Activated CD8-positive, alpha-beta T cell treated with anti-CD3 and anti-CD28 coated beads, Interleukin-2, amount 10 ng/mL, durations not matched to agents 7 days and 5 days (primary cell): ENCODE measurements at regions not wholly inside any gene's neighbourhood (a gene's known extent, or its start where the extent isn't known, plus 50 kb on each side); places are given as distances from the start of the nearest gene placed in this dataset.

Experiments used
- ATAC-seq: fragments of 150-1000 bp; cut with Tn5 transposase; one replicate; pipeline ENCODE4 v1.10.0; 2021; ENCODE audit warnings: moderate library complexity
- CTCF ChIA-PET: fragments of 350-600 bp; sonication (Branson Sonifier 250); formaldehyde crosslinking; loops from one replicate; lab custom pipeline; 2021; ENCODE audit warnings: antibody characterized with exemption; lab: Charles Lee
- POLR2A ChIA-PET: fragments of 350-600 bp; sonication (Branson Sonifier 250); formaldehyde crosslinking; loops from one replicate; lab custom pipeline; 2021; ENCODE audit warnings: antibody characterized with exemption; lab: Charles Lee
- DNase-seq: peaks from one replicate; pipeline ENCODE4 v3.0.0-alpha.2; 2020
- H3K27ac Mint-ChIP-seq: one replicate; pipeline ENCODE4 v1.8.0; 2021; ENCODE audit warnings: mild to moderate bottlenecking, mixed read lengths
- H3K27me3 Mint-ChIP-seq: one replicate; pipeline ENCODE4 v1.8.0; 2021; ENCODE audit warnings: low read depth, mixed read lengths
- H3K36me3 Mint-ChIP-seq: one replicate; pipeline ENCODE4 v1.8.0; 2021; ENCODE audit warnings: low read depth, mixed read lengths
- H3K4me1 Mint-ChIP-seq: one replicate; pipeline ENCODE4 v1.8.0; 2021; ENCODE audit warnings: low read depth, mixed read lengths
- H3K4me3 Mint-ChIP-seq: one replicate; pipeline ENCODE4 v1.8.0; 2021; ENCODE audit warnings: mild to moderate bottlenecking, mixed read lengths
- H3K9me3 Mint-ChIP-seq: one replicate; pipeline ENCODE4 v1.8.0; 2022; ENCODE audit warnings: mixed read lengths; ENCODE audit not compliant: insufficient read depth

DNA sequence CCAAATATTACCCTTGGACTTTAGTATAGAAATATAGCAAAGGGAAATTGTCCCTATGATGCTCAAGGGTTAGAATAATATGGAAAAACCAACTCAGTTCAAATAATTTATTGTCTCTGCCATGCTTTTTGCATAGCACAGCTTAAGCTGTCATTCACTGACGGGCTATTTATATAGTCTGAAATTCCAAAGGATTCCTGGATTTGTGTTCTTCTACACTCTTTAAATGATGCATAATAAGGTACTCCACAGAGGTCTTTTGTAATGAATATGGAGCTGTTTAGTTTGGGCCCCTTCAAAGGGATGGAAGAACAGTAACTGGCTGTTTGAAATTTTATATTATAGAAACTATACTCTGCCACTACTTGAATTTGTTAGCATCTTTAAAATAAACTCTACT is 276.6 kb upstream of the FERD3L start:
- Mint-ChIP-seq H3K9me3 (peaks cover 5% of the 10 kb centered on the region), H3K4me3 (no peak overlapping the region), H3K27ac (no peak overlapping the region), H3K36me3 (no peaks in the 10 kb centered on the region), H3K27me3 (no peaks in the 10 kb centered on the region), H3K4me1 (peaks cover 6% of the 10 kb centered on the region)
- ChIA-PET POLR2A (no interaction called here), CTCF (no interaction called here)
- ATAC-seq: no peak
- DNase-seq: no peak

DNA sequence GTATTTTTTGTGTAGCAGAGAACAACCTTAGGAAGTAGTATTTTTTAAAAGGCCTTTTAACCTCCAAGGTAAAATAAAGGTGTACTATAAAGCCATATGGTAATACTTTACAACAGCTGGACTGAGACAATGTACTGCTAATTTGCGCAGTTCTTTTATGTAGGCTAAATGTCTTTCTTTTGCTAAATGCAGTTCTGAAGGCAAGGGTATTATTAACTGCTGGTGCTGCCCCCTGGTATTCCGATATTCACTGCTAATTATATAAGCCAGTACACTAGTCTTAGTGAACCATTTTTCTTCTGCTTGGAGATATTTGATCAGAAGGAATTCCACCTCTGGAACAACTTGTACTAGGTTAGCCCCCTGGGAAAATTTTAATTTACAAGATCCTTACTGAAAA is 272.0 kb upstream of the FERD3L start:
- H3K27ac Mint-ChIP-seq: no peak overlapping the region
- ATAC-seq: no peak
- ChIA-PET CTCF (no interaction called here), POLR2A (no interaction called here)
- DNase-seq: no peak
- no peak overlapping the region for H3K4me3 Mint-ChIP-seq
- peaks cover 5% of the 10 kb centered on the region for H3K9me3 Mint-ChIP-seq
- no peaks in the 10 kb centered on the region for H3K36me3 Mint-ChIP-seq
- H3K27me3 Mint-ChIP-seq: no peaks in the 10 kb centered on the region
- H3K4me1 Mint-ChIP-seq: peaks cover 6% of the 10 kb centered on the region

DNA sequence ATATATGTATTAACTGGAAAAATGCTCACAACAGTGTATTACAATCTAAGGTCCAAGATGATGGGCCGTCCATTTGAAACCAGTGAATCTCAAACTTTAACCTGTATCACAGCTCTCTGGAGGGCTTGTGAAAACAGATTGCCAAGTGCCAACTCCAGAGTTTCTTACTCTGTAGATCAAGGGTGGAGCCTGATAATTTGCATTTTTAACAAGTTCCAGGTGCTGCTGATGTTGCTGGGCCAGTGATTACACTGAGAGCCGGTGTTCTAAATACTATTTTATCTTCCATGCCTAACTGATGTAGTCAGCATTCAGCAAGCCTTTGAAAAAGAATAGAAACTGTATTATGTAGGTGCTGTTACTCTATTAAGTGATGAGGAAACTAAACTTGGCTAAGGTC is 269.9 kb upstream of the FERD3L start:
- peaks cover under 1% of the 10 kb centered on the region for H3K4me1 Mint-ChIP-seq
- H3K4me3 Mint-ChIP-seq: no peak overlapping the region
- H3K27me3 Mint-ChIP-seq: no peaks in the 10 kb centered on the region
- no peak for DNase-seq
- ChIA-PET CTCF (no interaction called here), POLR2A (no interaction called here)
- ATAC-seq: no peak
- H3K9me3 Mint-ChIP-seq: no peaks in the 10 kb centered on the region
- H3K36me3 Mint-ChIP-seq: no peaks in the 10 kb centered on the region
- no peak overlapping the region for H3K27ac Mint-ChIP-seq

DNA sequence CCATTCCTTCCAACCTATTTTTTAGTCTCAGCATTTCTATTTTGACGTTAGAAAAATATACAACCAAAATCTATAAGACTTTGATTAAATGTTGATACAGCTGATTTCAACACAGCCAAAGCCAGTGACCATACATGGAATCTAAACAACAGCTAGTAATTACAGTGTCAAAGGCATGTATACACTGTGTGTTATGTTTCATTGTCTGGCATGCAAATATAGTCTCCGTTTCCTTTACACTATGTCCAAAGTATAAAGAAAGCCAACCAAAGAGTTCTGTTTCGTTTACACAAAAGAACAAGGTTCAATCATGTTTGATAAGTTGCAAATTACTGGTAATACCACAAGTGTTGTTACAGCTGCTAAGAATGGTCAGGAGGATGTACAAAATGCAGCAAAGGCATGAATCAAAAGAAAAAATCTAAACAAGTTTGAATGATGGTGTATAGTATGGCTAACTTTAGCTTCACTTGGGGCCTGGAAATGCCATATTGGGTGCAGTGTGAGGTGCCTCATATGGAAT is 268.3 kb upstream of the FERD3L start:
- POLR2A ChIA-PET: no interaction called here
- Mint-ChIP-seq H3K27me3 (no peaks in the 10 kb centered on the region), H3K4me1 (no peaks in the 10 kb centered on the region), H3K36me3 (no peaks in the 10 kb centered on the region), H3K9me3 (no peaks in the 10 kb centered on the region), H3K27ac (no peak overlapping the region), H3K4me3 (no peak overlapping the region)
- no peak for ATAC-seq
- CTCF ChIA-PET: no interaction called here
- DNase-seq: no peak

DNA sequence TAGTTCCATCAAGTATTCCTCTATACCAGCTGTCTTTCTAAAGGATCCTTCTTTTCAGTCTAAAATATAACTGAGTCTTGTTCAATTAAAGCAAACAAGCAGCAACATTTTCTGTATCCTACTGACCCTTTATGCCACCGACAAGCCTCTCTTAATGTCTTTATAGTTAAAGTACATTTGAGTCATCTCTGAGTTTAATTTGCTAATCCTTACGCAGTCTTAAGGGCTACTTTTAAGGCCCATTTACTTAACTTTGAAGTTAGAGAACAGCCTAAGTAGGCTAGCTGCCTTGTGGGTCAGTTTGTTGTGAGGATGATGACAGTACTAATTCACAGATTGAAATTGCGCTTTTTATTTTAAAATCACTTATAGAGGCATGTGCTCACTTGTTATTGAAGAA is 265.5 kb upstream of the FERD3L start:
- no peaks in the 10 kb centered on the region for H3K4me1 Mint-ChIP-seq
- no peak overlapping the region for H3K27ac Mint-ChIP-seq
- no peaks in the 10 kb centered on the region for H3K9me3 Mint-ChIP-seq
- ChIA-PET POLR2A (no interaction called here), CTCF (no interaction called here)
- DNase-seq: no peak
- no peak for ATAC-seq
- no peaks in the 10 kb centered on the region for H3K27me3 Mint-ChIP-seq
- H3K4me3 Mint-ChIP-seq: no peak overlapping the region
- H3K36me3 Mint-ChIP-seq: no peaks in the 10 kb centered on the region

DNA sequence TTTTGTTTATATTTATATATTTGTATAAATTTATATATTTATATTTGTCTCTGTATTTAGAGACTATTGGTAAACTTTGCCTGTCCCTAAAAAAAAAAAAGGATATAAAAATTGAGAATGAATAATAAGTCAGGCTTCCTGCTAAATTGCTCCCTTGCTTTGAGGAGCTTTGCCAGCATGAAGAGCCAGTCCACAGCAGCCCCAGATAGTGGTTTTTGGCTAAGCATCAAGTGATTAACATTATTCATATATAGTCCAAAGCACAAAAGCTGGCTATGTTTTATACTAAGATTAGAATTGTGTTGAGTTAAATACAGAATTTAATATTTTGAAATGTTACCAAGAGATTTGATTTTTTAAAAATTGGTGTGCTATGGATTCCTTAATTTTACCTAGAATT is 264.9 kb upstream of the FERD3L start:
- CTCF ChIA-PET: no interaction called here
- POLR2A ChIA-PET: no interaction called here
- peaks cover 1% of the 10 kb centered on the region for H3K4me1 Mint-ChIP-seq

DNA sequence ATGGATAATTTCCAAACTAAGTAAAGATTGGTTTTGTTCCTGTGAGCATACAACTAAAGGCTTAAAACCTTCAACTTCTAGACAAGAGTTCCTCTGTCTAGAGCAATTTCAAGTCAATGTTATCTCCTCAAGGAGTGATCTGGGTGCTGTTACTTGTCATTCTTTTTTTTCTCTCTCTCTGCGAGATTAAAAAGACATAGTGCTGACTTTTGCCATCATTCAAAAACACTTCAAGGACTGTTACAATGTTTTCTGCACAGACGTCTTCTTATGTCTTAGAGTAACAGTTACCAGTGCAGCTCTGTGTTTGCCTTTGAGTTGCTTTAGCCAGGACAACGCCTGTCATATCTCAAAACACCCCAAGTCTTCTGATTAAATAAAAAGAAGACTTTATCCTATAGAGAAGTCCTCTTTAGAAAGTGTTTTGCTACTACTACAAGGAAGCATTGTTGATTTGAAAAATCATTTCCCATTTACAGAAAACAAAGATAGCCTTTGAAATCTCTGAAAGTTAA is 263.5 kb upstream of the FERD3L start:
- ATAC-seq: no peak
- CTCF ChIA-PET: no interaction called here

More for the DNA sequence above, 264.9 kb upstream of the FERD3L start:
- Mint-ChIP-seq H3K9me3 (no peaks in the 10 kb centered on the region), H3K4me3 (no peak overlapping the region), H3K36me3 (no peaks in the 10 kb centered on the region), H3K27me3 (no peaks in the 10 kb centered on the region), H3K27ac (no peak overlapping the region)
- no peak for ATAC-seq
- DNase-seq: no peak

DNA sequence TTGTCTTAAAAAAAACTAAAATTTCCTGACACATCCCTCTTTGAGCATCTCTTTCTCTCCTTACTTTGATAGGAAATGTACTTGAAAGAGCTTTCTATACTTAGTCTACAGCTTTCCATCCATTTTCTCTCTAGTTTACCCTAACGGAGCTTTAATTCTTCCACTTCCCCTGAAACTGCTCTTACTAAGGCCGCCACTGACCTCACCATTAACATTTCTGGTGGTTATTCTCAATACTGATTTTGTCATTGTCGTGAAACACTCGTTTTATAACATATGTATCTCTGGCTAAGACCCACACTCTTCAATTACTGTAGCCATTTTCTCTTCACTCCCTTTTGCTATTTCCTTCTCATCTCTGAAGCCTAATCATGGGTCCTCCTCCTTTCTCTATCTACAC is 262.0 kb upstream of the FERD3L start:
- peaks cover 5% of the 10 kb centered on the region for H3K4me1 Mint-ChIP-seq
- ChIA-PET POLR2A (no interaction called here), CTCF (no interaction called here)
- H3K27me3 Mint-ChIP-seq: no peaks in the 10 kb centered on the region
- DNase-seq (no peak), ATAC-seq (no peak)
- H3K36me3 Mint-ChIP-seq: no peaks in the 10 kb centered on the region
- H3K9me3 Mint-ChIP-seq: no peaks in the 10 kb centered on the region
- H3K4me3 Mint-ChIP-seq: no peak overlapping the region
- H3K27ac Mint-ChIP-seq: no peak overlapping the region

More for the DNA sequence above, 263.5 kb upstream of the FERD3L start:
- Mint-ChIP-seq H3K36me3 (no peaks in the 10 kb centered on the region), H3K27ac (no peak overlapping the region), H3K9me3 (no peaks in the 10 kb centered on the region), H3K4me3 (no peak overlapping the region), H3K27me3 (no peaks in the 10 kb centered on the region), H3K4me1 (peaks cover 5% of the 10 kb centered on the region)
- no peak for DNase-seq
- POLR2A ChIA-PET: no interaction called here

DNA sequence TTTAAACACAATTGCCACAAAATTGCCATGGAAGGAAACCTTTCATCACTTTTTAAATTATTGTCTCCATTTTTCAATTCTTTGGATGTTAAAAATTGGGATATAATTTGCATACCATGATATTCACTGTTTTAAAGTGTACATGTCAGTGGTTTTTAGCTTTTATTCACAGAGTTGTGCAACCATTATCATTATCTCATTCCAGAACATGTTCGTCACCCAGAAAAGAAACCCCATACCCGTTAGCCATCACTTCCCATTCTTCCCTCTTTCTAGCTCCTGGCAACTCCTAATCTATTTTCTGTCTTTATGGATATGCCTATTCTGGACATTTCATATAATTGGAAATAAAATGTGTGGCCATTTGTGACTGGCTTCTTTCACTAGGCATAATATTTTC is 260.3 kb upstream of the FERD3L start:
- ChIA-PET CTCF (no interaction called here), POLR2A (no interaction called here)
- no peak overlapping the region for H3K27ac Mint-ChIP-seq
- ATAC-seq (no peak), DNase-seq (no peak)
- H3K4me3 Mint-ChIP-seq: no peak overlapping the region
- peaks cover 5% of the 10 kb centered on the region for H3K4me1 Mint-ChIP-seq
- no peaks in the 10 kb centered on the region for H3K9me3 Mint-ChIP-seq
- no peaks in the 10 kb centered on the region for H3K27me3 Mint-ChIP-seq
- no peaks in the 10 kb centered on the region for H3K36me3 Mint-ChIP-seq

DNA sequence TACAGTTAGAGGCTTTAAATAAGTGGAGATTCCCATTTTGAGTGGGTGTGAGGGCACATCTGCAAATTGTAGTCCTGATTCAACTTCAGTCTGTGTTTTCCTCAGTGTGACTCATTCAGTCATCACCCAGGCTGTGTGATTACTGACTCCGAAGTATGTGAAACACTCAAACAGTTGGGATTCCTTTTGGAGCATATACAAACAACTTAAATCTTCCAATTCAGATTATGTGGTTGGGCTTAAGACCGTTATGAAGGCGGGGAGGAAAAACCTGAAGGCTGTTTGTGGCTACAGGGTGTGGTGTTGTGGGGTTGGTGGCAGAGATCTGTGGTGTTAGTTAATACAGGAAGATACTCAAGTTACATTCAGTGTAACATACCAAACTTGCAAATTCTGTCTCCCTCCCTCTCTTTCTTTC is 259.7 kb upstream of the FERD3L start:
- Mint-ChIP-seq H3K27ac (no peak overlapping the region), H3K9me3 (no peaks in the 10 kb centered on the region), H3K4me3 (no peak overlapping the region), H3K4me1 (peaks cover 5% of the 10 kb centered on the region), H3K36me3 (no peaks in the 10 kb centered on the region), H3K27me3 (no peaks in the 10 kb centered on the region)
- ChIA-PET CTCF (no interaction called here), POLR2A (no interaction called here)
- no peak for DNase-seq
- no peak for ATAC-seq

DNA sequence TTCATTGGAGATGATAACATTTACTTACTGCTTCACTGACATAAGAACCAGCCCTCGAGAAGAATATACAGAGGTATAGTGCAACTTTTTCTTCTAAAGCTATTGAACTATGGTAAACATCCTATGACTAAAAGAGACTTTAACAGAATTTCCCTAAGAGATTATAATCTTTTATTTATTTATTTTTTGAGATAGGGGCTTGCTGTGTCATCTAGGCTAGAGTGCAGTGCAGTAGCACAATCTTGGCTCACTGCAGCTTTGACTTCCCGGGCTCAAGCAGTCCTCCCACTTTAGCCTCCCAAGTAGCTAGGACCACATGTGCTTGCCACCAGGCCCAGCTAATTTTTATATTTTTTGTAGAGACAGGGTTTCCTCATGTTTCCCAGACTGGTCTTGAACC is 258.5 kb upstream of the FERD3L start:
- CTCF ChIA-PET: no interaction called here
- H3K4me1 Mint-ChIP-seq: peaks cover 5% of the 10 kb centered on the region
- no peaks in the 10 kb centered on the region for H3K27me3 Mint-ChIP-seq
- no peak overlapping the region for H3K27ac Mint-ChIP-seq
- no peak overlapping the region for H3K4me3 Mint-ChIP-seq
- no peak for DNase-seq
- no peaks in the 10 kb centered on the region for H3K36me3 Mint-ChIP-seq
- no peaks in the 10 kb centered on the region for H3K9me3 Mint-ChIP-seq
- POLR2A ChIA-PET: no interaction called here
- no peak for ATAC-seq

DNA sequence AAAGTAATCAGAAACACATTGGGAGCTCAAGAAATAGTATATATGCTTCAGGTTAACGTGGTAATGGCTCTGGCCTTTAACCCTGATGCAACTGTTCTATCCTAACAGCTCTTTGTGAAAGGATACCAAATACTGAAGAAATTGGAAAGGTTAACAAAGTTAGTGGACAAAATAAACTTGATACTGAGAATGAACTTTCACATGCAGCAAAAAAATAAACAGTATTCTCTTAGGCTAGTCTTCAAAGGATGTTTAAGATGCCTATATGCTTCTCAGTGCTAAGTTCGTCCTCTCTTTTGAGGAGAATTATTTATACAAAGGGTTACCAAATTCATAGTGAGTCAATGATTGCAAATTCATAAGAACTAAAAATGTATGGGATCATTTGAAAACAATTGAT is 256.2 kb upstream of the FERD3L start:
- Mint-ChIP-seq H3K4me3 (no peak overlapping the region), H3K4me1 (peaks cover 7% of the 10 kb centered on the region), H3K27ac (no peak overlapping the region), H3K36me3 (no peaks in the 10 kb centered on the region), H3K27me3 (no peaks in the 10 kb centered on the region), H3K9me3 (no peaks in the 10 kb centered on the region)
- DNase-seq (no peak), ATAC-seq (no peak)
- CTCF ChIA-PET: no interaction called here
- POLR2A ChIA-PET: no interaction called here

DNA sequence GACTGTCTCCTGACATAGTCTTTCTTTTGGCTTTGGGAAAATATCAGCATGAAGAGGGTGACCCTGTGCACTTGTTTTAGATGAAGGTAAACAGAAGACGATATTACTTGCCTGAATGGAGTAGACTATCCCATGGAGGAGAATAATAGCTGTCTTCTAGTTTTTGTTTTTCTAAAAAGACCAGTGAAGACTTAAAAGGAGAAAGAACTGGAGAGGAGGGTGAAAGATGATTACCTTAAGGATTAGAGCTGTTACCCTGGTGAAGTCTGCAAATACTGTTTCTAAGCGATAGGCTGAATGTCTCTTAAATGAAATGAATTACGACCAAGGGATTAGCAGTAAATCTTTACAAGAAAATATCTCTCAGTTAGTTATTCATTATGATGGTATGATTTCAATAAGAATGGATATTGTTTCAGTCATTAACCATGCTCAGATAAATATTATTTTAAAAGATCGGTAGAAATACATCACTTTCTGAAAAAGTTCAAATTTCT is 255.6 kb upstream of the FERD3L start:
- no peak overlapping the region for H3K27ac Mint-ChIP-seq
- H3K9me3 Mint-ChIP-seq: no peaks in the 10 kb centered on the region
- no peak overlapping the region for H3K4me3 Mint-ChIP-seq
- no peak for ATAC-seq
- POLR2A ChIA-PET: no interaction called here
- CTCF ChIA-PET: no interaction called here
- no peaks in the 10 kb centered on the region for H3K36me3 Mint-ChIP-seq
- H3K27me3 Mint-ChIP-seq: no peaks in the 10 kb centered on the region
- no peak for DNase-seq
- peaks cover 7% of the 10 kb centered on the region for H3K4me1 Mint-ChIP-seq
